Suprapubic skin (tissue), 3 donors: ENCODE measurements at regions not wholly inside any gene's neighbourhood (a gene's known extent, or its start where the extent isn't known, plus 50 kb on each side); places are given as distances from the start of the nearest gene placed in this dataset.

Experiments used
- CTCF ChIP-seq, 2 donors: fragments of 200-600 bp in 1 of 2; fragments of 450-650 bp in 1 of 2; sonication (generic) in 1 of 2; IDR thresholded peaks; one replicate each; pipeline ENCODE4 v1.5.1; 2016 to 2019; ENCODE audit warnings: antibody characterized with exemption in 2 of 2, mild to moderate bottlenecking in 1 of 2, moderate library complexity in 1 of 2
- EP300 ChIP-seq: sonication (generic); formaldehyde crosslinking; IDR thresholded peaks from one replicate; pipeline ENCODE4 v1.6.1; 2017; ENCODE audit warnings: antibody characterized with exemption
- POLR2A ChIP-seq, 2 donors: fragments of 450-650 bp; IDR thresholded peaks; one replicate each; pipeline ENCODE4 v1.6.1; 2017; ENCODE audit warnings: antibody characterized with exemption in 2 of 2, mild to moderate bottlenecking in 2 of 2, moderate library complexity in 2 of 2

- TF ChIP-seq EP300 (no peak), POLR2A (IDR thresholded peaks at IDR 0.05) (no peak), CTCF (IDR thresholded peaks at IDR 0.05) (no peak)
Observed at GRCh38 chr9:29228558-29228957, 1655.3 kb upstream of the C9orf72 start.
